Keratinocyte (primary cell): ENCODE measurements at regions not wholly inside any gene's neighbourhood (a gene's known extent, or its start where the extent isn't known, plus 50 kb on each side); places are given as distances from the start of the nearest gene placed in this dataset.

Experiments
- CTCF ChIP-seq, 3 experiments: IDR thresholded peaks in 1 of 3; conservative IDR thresholded peaks in 1 of 3; optimal IDR thresholded peaks in 1 of 3; 2 replicates in 2 of 3; 3 replicates in 1 of 3; pipeline versions ENCODE3 to v1.5.1; 2011; ENCODE audit warnings: low read length in 3 of 3, mild to moderate bottlenecking in 3 of 3, moderate library complexity in 2 of 3, control low read depth in 1 of 3, inconsistent platforms in 1 of 3; ENCODE audit not compliant: insufficient read depth in 2 of 3; ENCODE audit errors: extremely low read depth in 1 of 3
- EZH2 ChIP-seq: IDR thresholded peaks from one replicate; pipeline ENCODE4 v1.6.1; 2012; ENCODE audit warnings: inconsistent platforms, mild to moderate bottlenecking, low read length, moderate library complexity

DNA sequence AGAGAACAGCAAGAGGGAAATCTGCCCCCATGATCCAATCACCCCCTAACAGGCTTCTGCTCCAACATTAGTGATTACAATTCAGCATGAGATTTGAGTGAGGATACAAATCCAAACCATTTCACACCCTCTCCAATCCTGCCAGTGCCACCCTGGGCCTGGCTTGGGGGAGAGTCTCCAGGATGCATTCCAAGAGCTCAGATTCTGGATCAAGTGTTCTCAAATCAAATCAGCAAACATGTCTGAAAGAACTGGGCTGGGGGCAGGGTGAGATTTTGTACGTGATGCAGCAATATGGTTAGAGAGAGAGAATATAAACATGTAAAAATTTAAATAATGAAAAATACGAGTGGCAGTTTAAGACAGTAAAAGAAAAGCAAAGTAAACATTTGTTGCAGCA, 2100.9 kb upstream of the CELF4 start:
- TF ChIP-seq CTCF (optimal IDR thresholded peaks at IDR 0.05 in 1 of 3, IDR thresholded peaks at IDR 0.05 in 1 of 3, conservative IDR thresholded peaks at IDR 0.05 in 1 of 3; ENCODE audit: extremely low read depth in 1 of 3, insufficient read depth in 2 of 3, low read length in 3 of 3) (no peak), EZH2 (no peak)
